ENCODE measurements at regions not wholly inside any gene's neighbourhood (a gene's known extent, or its start where the extent isn't known, plus 50 kb on each side); places are given as distances from the start of the nearest gene placed in this dataset.

DNA sequence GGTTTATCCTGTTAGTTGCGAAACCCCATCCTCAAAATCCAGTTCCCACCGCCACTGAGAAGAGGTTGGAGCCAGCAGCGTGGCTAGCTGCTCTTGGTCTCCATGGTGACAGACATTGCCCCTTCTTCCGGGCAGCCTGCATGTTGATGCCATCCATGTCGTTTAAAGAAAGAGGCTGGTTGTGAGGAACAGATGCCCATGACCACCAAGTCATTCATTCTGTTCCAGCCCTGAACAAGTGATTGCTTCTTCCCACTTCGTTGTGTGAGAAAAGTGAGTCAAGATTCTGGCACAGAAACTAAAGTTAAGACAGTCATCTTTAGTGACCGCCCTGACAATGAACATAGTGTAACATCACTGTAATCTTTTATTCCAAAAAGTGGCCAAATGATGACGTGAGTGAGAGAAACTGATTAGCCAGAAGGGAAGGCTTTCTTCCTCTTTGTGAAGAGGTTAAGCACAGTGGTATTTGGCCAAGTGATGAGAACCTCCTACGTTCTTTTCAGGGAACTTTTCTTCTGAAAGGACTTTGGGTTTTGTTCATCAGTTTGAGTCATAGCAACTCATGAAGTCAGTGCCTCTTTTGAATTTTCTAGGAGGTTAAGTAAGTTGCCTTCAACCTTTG lies 272.5 kb downstream of the GALR1 start:
- DNase-seq = no peak

DNA sequence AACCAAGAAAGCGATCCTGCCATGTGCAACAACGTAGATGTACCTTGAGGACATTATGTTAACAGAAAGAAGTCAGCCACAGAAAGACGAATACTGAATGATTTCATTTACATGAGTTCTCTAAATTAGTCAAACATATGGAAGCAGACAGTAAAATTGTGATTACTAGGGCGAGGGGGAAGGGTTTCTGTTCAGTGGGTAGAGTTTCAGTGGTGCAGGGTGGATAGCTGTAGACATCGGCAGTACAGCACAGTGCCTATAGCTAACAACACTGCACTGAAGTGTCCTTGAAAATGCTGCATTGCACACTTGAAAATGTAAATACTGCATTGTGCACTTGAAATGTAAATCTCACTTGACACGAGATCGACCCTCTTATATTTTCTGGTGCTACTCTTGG lies 275.3 kb downstream of the GALR1 start:
- DNase-seq = no peak

DNA sequence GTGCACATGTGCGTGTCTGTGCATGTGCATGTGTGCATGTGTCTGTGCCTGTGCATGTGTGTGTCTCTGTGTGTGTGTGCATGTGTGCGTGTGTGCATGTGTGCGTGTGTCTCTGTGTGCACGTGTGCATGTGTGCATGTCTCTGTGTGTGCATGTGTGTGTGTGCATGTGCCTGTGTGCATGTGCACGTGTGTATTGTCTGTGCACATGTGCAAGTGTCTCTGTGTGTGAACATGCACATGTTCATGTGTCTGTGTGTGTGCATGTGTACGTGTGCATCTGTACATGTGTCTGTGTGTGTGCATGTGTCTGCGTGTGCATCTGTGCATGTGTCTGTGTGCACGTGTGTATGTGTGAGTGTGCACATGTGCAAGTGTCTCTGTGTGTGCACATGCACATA lies 277.3 kb downstream of the GALR1 start:
- no peak for DNase-seq

DNA sequence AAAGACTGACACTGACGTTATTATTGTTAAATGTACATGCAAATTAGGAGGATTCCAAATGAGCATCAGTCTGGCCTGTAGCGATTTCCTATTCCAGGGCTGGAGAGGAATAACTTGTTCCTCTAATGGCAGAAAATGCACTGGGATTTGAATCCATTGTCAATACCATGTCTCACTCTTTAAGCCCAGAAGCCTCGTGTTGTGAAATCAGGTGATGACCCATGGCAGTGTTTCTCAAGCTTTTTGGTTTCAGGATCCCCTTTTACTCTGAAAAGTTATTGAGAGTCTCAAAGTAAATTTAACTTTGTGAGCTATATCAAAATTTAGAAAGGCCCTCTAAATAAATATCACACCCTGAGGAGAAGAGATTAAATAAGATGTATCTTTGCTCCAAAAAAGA lies 279.2 kb downstream of the GALR1 start:
- DNase-seq = no peak

DNA sequence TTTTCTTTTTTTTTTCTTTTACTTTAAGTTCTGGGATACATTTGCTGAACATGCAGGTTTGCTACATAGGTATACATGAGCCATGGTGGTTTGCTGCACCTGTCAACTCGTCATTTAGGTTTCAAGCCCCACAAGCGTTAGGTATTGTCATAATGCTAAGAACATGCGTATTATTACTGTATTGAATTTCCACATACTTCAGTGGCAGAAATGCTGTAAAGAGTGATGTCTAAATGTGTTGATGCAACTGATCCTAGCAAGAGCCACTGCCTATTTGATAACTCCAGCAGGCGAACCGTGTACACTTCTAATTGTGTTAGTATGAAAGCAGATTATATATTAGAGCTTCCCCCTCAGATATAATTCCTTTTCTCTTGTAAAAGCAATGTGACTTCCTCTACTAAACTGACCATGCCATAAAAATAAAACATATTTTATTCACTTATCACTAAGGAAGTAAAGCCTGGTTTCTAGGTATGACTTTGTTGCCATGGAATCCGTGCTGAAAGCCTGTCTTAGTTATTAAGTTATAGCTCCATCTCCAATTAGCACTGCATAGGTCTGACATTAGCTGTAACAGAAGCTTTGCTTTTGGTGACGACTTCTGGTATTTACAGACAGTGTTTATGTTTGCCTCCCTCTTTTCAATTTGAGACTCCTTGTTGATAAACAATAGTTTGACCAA lies 280.0 kb downstream of the GALR1 start:
- DNase-seq = no peak

DNA sequence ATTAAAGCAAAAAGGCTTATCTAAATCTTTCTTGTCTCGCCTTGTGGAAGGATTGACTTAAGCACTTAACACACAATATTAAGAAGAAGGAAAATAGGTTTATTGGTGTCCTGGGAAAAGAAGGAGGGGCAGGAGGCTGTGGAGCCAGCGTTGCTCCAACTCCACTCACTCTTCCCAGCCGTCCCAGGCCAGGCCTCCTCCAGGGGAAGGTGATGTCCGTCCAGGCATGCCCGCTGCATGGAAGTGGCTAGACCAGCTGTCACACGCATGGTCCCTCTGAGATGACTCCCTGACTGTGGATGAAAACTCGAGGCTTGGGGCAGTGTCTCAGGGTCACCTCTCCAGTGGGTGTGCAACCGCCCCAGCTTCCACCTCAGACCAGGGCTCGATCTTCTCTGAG lies 281.1 kb downstream of the GALR1 start:
- DNase-seq = no peak

DNA sequence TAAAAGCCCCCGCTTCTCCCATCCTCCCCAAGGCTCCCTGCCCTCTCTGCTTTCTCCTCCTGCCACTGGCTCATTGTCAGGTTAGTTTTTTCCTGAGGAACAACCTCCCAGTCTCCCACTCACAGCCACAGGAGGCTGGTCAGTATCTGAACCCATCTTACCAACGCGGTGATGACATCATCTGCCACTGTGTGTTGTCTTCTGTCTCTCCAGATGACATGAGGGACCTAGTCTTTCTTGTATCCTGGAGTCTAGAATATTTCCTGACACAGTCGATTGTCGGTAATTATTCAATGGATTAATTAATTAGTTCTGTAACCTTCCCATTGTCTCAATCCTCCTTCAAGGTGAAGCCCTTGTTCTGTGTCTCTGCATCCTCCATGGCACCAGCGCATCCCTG lies 290.2 kb downstream of the GALR1 start:
- DNase-seq = no peak

DNA sequence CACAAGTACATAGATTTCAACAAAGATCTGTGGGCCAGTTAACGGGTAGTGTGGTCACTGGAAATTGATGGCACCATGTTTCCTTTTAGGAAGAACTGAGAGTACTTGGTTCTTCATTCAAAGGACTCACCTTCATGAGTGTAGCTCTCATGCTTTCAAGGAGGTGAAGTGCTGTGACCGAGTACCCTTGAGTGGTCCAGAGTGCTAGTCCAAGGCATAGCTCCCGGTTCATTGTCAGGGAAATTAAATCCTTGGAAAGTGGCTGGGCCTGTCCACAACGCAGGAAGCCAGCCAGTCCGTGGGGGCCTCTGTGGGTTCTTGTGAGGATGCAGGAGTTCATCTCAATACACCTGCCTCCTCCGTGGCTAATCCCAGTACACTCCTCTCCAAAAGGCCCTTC lies 295.1 kb downstream of the GALR1 start:
- no peak for DNase-seq

DNA sequence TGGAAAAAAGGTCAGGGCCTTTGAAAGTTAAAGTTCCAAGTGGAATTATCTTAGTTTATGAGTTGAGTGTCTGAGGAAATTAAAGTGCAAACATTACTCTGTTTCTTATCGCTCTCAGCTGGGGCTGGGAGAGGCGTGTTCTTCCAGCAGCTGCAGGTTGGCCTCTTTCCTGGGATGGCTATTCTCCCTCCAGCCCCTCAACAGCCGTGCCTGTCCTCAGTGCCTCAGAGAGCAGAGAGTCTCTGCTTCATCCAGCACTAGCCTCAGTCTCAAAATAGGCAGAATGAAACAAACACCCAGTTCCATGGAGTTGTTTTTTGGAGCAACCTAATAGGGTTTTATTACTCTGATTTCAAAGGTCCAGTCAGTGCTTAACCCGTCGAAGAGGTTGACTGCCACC lies 298.1 kb downstream of the GALR1 start:
- no peak for DNase-seq

DNA sequence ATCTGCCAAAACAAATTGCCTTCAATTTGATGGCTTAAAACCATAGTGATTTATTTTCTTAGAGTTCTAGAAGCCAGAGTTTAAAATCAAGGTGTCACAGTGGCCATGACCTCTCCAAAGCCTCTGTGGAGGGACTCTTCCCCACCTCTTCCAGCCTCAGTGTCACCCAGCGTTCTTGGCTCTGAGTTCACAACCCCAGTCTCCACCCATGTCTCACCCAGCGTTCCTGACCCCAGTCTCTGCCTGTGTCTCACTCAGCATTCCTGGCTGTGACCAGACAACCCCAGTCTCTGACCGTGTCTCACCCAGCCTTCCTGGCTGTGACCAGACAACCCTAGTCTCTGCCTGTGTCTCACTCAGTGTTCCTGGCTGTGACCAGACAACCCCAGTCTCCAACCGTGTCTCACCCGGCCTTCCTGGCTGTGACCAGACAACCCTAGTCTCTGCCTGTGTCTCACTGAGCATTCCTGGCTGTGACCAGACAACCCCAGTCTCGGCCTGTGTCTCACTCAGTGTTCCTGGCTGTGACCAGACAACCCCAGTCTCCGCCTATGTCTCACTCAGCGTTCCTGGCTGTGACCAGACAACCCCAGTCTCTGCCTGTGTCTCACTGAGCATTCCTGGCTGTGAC lies 299.3 kb downstream of the GALR1 start:
- DNase-seq = no peak

DNA sequence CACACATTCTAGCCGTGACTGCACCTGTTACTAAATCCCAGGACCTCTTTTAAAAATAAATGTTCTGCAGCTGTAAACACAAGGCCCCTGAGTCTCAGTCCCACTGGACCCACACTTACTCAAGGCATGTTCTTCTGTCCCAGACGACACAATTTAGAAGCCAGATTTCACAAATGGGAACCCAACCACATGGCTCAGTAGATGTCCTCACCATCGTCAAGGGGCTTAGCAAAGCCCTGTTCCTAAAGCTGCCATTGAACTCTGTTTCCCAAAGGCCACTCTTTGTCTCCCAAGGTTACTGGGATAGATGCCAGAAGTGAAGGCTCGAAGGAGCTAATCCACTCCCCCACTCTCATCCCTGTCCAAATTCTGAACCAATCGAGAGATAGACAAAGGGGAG lies 301.0 kb downstream of the GALR1 start:
- DNase-seq = no peak

DNA sequence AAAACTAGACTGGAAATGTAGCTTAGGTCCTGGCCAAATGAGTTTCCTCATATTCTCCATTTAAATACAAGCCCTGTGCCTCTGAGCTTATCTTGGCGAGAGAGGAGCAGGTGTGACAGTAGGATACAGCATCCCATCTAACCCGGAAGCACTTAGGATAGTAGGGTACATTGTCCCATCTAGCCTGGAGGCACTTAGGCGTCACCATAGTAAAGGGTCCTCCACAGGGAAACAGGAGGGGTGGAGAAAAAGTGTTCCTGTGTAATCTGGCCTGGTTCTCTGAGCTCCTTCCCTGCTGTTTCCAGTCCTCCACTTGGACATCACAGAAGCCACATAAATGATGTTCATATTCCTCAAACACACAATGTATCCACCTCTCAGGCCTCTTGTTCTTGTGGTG lies 301.4 kb downstream of the GALR1 start:
- DNase-seq = no peak

DNA sequence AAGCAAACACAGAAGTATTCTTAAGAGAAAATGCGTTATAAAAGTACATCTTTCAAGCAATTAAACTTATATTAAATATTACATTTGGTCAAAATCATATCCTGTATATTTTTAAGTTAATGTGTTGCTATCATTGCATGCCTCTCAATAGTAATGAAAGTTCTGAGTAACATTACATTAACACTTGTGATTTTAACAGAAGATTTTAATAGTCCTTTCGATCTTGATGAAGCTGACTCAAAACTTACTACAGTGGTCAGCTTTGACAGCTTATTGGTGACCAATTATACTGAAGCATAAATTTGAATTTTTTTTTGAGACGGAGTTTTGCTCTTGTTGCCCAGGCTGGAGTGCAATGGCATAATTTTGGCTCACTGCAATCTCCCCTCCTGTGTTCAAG lies 303.3 kb downstream of the GALR1 start:
- DNase-seq = no peak

DNA sequence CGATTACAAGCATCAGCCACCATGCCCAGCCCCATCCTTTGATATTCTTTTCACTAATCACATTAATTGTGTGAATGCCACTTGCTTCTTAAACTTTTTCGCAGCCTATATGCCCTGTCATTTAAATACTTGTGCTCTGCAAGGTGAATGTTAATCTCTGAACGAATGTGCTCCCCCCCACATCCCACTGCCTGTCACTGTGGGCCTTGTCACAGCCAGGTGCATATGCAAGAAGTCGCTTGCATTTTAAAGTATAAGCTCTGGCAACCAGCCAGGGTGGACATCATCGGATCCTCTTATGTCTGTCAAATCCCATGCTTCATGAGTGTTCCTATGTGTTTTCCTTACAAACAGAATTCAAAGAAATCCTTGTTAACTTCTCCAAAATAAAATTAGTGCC lies 304.4 kb downstream of the GALR1 start:
- no peak for DNase-seq

DNA sequence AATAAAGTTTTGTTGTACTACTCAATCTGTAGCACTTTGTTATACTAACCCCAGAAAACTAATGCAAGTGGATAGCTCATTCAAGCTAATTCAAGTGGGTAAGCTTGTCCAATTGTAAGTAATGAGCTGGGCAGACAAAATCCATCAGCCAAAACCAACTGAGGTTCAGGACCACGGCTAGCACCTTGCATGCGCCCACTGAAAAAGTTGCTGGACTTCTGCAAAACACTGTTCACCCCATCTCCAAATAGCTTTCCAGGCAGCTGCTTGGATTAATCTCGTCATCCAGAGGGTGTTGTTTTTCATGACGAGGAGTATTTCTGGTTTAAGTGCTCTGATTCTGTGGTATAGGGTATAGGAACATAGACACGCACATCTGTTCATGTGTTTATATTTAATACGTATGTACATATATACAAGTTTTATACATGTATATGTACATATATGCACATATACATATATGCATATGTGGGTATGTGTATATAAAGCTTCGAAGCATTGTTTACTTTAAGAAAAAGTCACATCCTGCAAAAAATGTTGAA lies 307.5 kb downstream of the GALR1 start:
- no peak for DNase-seq

DNA sequence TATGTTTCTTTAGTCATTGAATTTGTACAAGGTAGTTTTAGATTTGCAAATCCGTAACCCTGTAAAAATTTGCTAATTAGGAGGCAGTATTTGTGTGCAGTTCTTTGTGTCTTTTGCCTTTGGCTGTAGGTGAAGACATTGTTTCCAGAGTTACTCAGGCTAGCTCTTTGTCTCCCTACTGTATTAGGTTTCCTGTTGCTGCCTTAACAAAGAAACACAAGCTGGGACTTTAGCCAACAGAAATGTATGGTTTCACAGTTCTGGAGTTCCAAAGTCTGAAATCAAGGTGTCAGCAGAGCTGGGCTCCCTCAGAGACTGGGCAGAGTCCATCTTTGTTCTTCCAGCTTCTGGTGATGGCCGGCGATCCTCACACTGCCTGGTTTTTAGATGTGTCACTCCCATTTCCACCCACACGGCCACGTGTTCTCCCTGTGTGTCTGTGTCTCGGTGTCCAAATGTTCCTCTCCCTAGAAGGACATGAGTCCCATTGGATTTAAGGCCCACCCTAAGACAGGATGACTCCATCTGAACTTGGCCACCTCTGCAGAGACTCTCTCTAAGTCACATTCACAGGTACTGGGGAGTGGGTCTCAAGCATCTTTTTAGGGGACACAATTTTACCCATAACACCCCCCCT lies 309.7 kb downstream of the GALR1 start:
- DNase-seq = no peak

DNA sequence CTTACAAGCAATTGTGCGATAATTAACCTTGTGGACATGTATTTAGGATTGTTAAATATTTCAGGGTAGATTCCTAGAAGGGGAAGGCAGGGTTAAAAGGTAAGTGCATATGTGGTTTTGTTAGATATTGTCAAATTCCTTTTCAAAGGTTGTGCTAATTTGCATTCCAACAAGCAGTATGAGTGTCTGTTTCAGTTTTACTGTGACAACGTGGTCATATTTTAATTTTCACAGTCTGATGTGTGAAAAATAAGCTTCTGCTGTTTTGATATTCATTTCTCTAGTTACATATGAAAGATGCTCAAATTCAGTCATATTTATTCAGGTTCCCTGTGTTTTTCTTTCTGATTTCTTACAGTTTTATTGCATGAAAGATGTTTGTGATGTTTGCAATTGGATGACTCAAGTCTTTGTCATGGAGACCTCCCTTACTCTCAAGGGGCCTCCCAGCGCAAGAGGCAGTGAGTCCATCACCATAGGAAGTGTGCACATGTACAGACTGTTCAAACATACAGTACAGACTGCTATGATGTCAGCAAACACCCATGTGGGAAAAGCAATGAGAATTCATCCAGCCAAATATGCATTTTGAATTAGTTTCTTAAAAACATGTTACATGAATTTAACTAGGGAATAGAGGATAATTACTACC lies 310.8 kb downstream of the GALR1 start:
- DNase-seq = no peak

DNA sequence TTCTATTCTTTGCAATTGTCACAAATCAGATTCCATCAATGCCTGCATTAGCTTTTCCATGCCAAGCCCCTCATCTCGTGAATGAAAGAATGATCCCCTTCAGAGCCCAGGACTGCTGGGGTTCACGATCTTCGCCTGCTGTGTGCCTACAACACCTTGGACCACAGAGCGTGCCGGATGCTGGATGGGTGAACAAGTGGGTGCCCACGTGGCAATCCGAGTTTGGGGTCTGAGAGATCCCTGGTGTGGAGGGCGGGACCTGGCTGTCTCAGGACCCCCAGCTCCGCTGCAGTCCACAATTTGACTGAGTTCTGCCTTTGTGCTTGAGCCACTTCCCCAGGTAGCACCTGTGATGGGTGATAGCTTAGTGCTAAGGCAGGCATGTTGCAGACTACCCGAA lies 317.0 kb downstream of the GALR1 start:
- DNase-seq = no peak

DNA sequence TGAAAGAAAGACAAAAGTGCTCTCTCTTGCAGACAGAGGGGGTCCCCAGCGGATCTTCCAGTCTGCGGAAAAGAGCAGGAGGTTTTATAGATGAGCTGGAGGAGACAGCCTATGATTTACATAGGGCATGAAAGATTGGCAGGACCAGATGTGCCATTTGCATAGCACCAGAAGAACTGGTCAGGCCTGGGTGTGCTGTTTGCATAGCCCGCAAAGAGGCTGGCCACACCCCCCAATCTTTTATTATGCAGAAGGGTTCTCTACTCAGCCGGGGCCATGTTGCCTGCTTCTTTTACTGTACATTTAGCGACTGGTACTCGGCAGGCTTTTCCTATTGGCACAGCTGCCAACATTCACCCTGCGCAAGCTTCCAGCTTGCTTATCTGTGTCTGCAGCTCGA lies 317.6 kb downstream of the GALR1 start:
- DNase-seq = no peak

DNA sequence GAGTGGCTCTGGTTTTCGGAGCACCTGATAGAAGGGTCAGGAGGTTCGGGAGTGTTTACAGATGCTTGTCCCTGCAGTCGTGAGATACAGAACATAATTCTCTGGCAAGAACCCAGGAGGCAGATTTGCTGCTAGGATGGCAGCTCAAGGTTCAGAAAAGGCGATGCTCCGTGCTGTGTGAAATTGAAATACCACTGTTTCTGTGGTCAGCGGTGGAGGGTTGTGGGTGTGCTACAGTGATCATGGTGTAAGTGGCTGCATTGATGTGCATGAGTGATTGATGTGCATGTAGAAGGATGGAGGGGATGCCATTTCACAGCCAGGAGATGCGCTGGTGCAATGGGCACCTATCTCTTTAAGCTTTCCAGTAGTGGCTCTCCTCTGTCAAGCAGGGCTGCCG lies 322.1 kb downstream of the GALR1 start:
- DNase-seq = no peak

DNA sequence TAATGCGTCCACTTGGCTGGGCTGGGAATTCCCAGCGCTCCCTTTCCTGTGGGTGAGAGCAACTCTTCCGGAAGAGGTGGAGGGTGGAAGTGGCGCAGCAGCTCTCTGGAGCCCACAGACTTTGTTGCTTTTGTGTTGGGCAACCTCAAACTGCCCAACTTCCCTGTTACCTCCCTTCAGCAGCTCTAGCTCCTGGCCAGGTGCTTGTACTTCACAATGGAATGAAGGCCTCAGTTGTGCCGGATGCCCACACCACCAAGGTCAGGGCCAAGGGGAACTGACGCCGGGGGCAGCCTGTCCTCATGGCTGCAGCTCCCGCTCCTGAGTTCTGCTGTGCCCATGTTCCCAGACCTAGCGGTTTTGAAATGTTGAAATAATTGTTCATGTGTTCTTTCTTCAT lies 322.9 kb downstream of the GALR1 start:
- DNase-seq = no peak

DNA sequence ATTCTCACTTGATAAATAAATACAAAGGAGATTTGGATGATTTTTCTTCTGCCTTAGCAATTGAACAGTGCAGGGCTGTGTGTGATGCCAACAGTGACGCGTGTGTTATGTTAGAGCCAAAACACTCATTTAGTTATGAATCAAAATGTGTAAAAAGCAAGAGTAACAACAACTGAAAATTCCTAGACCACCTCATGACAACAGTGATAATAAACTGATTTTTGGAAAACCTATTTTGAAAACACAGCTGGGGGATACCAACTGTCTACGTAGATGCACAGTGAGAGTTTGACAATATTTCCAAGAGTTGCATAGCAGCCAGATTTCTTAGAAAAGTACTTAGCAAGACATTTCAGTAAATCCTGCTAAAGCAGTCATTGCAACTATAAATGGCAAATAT lies 323.9 kb downstream of the GALR1 start:
- DNase-seq = no peak

DNA sequence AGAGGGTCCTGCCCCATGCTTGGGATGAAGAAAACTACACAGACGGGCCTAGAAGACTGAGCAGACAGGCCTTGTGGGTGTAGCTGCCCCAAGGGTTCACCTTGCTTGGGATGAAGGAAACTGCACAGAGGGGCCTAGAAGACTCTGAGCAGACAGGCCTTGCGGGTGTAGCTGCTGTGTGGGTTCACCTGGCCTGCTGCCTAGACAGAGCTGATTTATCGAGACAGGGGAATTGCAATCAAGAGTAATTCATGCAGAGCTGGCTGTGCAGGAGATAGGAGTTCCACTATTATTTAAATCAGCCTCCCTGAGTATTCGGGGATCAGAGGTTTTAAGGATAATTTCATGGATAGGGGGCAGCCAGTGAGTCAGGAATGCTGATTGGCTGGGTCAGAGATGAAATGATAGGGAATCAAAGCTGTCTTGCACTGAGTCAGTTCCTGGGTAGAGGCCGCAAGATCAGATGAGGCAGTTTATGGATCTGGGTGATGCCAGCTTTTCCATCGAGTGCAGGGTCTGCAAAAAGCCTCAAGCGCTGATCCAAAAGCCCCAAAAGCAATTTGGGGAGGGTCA lies 341.4 kb downstream of the GALR1 start:
- DNase-seq = no peak

All from bone marrow (tissue), 2 donors.